HG03457 (cell line): ENCODE measurements at regions not wholly inside any gene's neighbourhood (a gene's known extent, or its start where the extent isn't known, plus 50 kb on each side); places are given as distances from the start of the nearest gene placed in this dataset.
"Not testable (repeated sequence)": the region's sequence is repeated elsewhere in the genome, so short reads cannot be mapped to it uniquely, and the experiment has no call there.

Experiments used
- ATAC-seq: cut with Tn5 transposase; IDR thresholded peaks from one replicate; pipeline ENCODE4 v1.9.1; 2021; ENCODE audit warnings: moderate number of reproducible peaks; ENCODE audit not compliant: unreplicated experiment

GRCh38 chr17:68097161-68097805 lies 61.7 kb downstream of the KPNA2 start:
- ATAC-seq: no peak

GRCh38 chr17:68099341-68099753 lies 63.8 kb downstream of the KPNA2 start:
- ATAC-seq: not testable (repeated sequence)

DNA sequence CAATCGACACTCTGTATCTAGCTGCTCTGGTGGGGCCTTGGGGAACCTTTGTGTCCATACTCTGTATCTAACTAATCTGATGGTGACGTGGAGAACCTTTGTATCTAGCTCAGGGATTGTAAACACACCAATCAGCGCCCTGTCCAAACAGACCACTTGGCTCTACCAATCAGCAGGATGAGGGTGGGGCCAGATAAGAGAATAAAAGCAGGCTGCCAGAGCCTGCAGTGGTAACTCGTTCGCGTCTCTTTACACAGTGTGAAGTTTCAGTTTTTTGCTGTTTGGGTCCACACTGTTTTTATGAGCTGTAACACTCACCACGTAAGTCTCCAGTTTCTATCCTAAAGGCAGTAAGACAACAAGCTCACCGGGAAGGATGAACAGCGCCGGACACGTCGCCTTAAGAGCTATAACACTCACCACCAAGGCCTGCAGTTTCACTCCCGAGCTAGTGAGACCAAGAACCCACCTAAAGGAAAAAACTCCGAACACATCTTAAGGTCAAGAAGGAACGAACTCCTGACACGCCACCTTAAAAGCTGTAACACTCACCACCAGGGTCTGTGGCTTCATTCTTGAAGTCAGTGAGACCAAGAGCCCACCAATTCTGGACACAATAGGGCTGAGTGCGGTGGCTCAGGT lies 64.6 kb downstream of the KPNA2 start:
- ATAC-seq: no peak

- peak; percentile 54 for ATAC-seq
Observed at GRCh38 chr17:68101075-68101986, 65.8 kb downstream of the KPNA2 start.

DNA sequence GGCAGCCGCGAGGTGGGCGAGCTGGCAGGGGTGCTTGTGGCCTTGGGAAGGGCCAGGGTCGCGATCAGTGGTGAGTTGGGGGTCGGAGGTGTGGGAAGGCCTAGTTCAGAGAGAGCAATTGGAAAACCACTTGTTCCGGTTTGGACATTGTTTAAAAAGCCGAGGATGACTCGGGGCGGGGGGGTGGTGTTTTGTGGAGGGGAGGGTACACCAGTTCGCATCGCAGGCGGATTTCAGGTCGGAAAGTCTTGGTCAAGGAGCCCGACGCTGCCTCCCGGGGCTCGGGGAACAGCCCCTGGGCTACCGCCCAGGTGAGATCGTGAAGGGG lies 66.4 kb downstream of the KPNA2 start:
- ATAC-seq: no peak

- ATAC-seq: no peak
Observed at GRCh38 chr17:68102318-68102758, 66.8 kb downstream of the KPNA2 start.

DNA sequence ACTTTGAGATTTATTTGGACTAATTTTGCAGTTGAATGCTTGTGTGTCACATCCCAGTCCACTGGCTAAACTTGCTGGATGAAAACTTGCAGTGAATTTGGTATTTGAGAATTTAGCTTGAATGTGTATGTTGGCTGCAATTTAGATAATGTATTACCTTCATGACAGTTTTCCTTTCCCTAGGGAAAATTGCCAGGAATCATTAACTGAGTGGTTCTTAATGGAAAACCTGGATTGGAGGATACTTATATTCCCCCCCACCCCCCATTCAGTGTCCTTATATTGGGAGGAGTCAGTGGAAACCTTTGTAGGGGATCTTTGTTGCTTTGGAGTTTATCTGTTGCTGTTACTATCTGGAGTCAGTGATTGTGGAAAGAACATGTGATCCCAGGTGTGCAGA lies 67.6 kb downstream of the KPNA2 start:
- no peak for ATAC-seq

- ATAC-seq: no peak
Observed at GRCh38 chr17:68106085-68106484, 70.5 kb downstream of the KPNA2 start.

DNA sequence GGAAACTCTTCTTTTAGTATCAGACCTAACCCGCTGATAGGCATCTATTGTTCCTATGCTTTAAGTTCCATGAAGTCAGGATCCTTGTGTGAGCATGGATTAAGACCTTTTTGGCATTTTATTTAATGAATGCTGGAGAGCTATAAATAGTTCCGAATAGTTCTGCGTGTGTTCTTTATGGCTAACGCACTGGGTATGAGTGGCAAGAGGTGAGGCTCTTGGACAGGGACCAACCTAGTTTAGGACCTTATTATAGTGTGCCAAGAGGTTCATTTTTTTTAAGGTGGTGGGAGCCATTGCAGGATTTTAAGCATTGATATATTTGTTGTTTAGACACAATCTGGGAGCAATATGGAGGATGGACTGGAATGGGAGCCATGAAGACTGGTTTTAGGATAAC lies 71.8 kb downstream of the KPNA2 start:
- no peak for ATAC-seq

GRCh38 chr17:68108313-68109000 lies 72.9 kb downstream of the KPNA2 start:
- ATAC-seq: no peak

DNA sequence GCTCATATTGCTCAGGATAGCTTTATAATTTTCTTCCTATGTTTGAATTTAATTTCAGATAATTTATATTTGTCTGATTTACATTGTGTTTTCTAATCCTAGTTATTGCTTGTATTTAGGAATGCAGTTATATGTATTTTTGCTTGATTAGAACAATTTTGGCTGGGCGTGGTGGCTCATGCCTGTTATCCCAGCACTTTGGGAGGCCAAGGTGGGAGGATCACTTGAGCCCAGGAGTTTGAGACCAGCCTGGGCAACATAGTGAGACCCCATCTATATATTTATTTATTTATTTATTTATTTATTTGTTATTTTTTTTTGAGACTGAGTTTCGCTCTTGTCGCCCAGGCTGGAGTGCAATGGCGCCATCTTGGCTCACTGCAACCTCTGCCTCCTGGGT lies 73.9 kb downstream of the KPNA2 start:
- not testable (repeated sequence) for ATAC-seq

DNA sequence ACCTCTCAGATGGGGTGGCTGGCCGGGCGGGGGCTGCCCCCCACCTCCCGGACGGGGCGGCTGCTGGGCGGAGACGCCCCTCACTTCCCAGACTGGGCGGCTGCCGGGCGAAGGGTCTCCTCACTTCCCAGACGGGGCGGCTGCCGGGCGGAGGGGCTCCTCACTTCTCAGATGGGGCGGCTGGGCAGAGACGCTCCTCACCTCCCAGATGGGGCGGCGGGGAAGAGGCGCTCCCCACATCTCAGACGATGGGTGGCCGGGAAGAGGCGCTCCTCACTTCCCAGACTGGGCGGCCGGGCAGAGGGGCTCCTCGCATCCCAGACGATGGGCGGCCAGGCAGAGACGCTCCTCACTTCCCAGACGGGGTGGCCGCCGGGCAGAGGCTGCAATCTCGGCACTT lies 80.7 kb downstream of the KPNA2 start:
- ATAC-seq: not testable (repeated sequence)

GRCh38 chr17:68122587-68122986 lies 87.1 kb downstream of the KPNA2 start:
- no peak for ATAC-seq

DNA sequence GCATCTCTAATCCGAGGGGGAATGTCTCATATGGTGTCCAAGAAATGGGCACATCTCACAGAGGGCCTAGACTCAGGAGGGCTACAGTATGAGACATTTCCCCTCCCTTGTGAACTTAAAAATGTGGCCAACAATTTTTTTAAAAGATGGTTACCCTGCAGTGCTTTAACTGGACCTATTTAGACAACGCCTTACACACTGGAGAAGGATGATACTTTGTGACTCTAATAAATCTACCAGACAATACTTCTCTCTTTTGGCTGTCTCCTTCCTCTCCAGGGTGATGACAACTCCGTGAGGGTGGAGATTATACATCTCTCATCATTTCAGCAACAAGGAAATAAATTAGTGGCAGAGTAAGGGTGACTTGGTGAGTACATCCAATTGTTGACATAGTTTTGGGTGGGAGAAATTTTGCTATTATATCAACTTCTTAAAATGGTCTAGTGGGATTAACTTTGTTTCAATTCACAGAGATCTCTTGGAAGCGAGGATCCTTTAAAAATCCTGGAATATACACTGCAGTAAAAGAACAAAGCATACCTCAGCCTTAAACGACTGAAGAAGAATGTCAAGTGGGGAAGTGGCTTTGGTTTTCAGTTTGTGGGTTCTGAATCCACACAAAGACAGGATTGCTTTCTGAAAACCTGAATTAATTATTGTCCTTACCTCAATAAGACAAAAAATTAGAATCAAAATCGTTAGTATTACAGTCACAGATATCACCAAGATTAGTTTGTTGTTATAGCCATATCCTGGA lies 89.8 kb downstream of the KPNA2 start:
- ATAC-seq: no peak

DNA sequence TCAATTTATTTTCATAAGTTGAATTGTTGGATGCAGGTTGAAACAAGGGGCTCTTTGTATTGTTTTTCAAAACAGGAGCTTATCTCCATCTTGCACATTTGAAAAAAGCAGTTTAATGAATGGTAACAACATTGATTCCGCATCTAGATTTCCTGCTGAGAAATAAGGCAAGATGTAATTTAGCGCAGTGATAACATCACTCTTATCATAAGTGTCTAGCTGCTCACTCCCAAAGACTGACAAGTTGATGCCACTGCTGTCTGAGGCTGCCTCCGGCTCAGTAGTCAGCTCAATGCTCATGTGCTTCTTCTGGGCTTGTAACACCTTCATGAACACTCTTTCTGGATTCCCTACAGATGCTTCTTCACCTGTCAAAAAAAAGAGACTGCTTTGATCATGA lies 92.4 kb downstream of the KPNA2 start:
- ATAC-seq: no peak

GRCh38 chr17:68131456-68131855 lies 95.9 kb downstream of the KPNA2 start:
- ATAC-seq: no peak

DNA sequence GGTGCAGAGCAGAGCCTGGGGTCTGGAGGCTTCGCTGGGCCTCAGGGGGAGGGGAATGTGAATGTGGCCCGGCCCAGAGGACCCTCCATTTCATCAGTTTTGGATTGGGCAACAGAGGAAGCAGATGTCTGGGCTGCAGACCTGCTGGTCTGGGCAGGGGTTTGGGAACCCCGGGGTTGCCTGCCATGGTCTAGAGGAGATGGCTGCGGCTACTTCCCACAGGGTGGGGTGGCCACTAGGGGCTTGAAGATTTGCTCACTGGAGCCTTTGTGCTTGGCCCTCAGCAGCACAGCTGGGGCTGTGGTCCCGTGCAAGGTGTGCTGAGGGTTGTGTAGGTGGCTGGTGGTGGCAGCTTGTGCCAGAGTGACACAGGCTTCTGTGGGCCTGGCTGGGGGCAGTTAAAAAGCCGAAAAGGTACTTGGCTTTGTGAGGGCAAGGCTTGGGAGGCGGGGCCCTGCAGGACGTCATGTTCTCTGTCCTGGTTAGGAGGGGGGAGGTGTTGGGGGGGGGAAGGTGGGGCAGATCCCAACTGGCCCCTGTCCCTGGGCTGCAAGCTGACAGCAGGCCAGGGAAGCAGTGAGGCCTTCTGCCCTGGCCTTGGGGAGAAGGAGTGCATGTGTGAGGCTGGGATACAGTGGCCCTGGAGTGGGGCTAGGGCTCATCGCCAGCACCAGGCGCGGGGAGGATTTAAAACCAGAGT lies 98.0 kb downstream of the KPNA2 start:
- no peak for ATAC-seq

DNA sequence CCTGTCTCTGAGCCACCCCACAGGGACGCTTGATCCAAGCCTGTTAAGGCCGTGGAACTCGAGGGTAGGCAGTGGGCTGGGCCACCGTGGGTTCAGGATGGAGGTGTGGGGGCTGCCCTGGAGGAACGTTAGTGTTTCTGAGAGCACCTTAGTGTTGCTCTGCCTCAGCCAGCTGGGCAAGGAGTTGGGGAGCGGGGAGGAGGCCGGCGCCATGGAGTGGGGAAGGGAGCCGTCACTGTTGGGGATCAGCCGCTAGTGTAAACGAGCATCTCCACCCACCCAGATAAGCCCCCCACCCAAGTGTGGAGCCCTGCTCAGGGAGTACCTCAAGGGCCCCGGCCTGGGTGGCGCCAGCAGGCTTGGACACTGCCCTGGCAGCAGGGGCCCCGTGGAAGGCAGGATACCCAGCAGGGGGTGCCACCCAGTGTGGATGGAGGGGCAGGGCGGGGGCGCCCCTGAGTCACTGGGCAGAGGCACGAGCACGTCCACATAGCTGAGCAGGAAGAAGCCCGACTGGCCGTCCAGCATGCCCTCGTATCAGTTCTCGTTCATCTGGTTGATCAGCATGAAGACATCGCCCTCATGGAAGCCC lies 98.6 kb downstream of the KPNA2 start:
- ATAC-seq: no peak

DNA sequence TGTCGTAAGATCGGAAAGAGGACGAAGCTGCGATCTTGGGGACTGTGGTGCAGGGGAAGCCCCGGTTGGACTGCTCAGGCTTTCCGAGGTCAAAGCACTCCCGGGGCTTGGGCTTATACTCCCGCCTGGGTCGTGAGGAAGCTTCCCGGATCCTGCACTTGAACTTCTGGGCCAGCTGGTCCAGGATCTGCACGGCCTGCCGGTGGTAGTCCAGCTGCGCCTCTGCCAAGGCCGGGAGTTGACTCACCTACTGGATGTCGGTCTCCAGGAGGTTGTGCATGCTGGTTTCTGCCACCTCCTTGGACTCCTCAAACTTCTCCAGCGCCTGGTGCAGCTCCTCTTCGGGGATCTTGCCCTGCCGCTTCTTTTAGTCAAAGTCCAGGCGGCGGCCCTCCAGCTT lies 99.2 kb downstream of the KPNA2 start:
- ATAC-seq: no peak
